ENCODE measurements at regions not wholly inside any gene's neighbourhood (a gene's known extent, or its start where the extent isn't known, plus 50 kb on each side); places are given as distances from the start of the nearest gene placed in this dataset.
"Not testable (repeated sequence)": the region's sequence is repeated elsewhere in the genome, so short reads cannot be mapped to it uniquely, and the experiment has no call there.

DNA sequence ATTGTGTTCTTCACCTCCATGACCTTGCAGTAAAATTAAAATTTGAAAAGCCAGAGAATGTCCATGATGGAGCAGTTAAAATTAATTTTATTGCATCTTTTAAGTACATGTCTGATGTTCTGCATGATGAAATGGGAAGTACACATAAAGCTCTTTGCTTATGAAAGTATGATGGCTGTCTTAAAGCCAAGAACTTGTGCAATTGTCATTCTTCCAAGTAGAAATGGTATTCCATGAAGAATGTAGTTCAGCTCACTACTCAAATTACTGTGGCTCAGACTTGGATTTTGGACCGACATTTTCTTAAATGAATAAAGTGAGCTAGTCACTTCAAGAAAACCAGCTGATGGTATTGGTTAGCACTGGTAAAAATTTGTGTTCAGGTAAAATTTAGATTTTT lies 161.7 kb upstream of the CXCL13 start:
- Mint-ChIP-seq H3K36me3 (ENCODE audit: low read depth) (no peaks in the 10 kb centered on the region), H3K27ac (ENCODE audit: unreplicated experiment) (no peak overlapping the region), H3K9me3 (peaks cover 2% of the 10 kb centered on the region), H3K4me1 (no peaks in the 10 kb centered on the region), H3K4me3 (no peak overlapping the region), H3K27me3 (ENCODE audit: low read depth) (peaks cover 8% of the 10 kb centered on the region)
- DNase-seq (ENCODE audit: low read depth, low spot score) = no peak
- TF ChIP-seq, protein P1, sequence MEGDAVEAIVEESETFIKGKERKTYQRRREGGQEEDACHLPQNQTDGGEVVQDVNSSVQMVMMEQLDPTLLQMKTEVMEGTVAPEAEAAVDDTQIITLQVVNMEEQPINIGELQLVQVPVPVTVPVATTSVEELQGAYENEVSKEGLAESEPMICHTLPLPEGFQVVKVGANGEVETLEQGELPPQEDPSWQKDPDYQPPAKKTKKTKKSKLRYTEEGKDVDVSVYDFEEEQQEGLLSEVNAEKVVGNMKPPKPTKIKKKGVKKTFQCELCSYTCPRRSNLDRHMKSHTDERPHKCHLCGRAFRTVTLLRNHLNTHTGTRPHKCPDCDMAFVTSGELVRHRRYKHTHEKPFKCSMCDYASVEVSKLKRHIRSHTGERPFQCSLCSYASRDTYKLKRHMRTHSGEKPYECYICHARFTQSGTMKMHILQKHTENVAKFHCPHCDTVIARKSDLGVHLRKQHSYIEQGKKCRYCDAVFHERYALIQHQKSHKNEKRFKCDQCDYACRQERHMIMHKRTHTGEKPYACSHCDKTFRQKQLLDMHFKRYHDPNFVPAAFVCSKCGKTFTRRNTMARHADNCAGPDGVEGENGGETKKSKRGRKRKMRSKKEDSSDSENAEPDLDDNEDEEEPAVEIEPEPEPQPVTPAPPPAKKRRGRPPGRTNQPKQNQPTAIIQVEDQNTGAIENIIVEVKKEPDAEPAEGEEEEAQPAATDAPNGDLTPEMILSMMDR (conservative IDR thresholded peaks at IDR 0.05) = no peak

DNA sequence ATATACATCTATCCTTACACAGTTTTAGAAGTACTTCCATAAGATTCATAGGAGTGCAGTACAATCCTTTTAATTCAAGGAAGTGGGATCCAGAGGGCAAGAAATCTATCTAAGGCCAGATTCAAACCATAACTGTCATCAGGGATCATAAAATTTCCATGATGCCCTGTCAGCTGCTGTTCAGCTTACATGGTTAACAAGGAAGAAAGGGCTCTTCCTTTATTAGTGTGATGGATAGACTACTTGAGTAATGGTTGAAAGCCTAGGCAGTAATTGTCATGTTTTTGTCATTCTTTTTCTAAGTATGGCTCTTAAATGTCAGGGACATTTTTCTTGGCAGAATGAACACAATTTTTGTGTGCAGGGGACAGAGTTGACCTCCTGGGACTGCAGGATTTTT lies 159.8 kb upstream of the CXCL13 start:
- Mint-ChIP-seq H3K36me3 (ENCODE audit: low read depth) (no peaks in the 10 kb centered on the region), H3K27ac (ENCODE audit: unreplicated experiment) (no peak overlapping the region), H3K4me3 (no peak overlapping the region), H3K9me3 (peaks cover 2% of the 10 kb centered on the region), H3K4me1 (no peaks in the 10 kb centered on the region), H3K27me3 (ENCODE audit: low read depth) (peaks cover 8% of the 10 kb centered on the region)
- no peak for DNase-seq (ENCODE audit: low read depth, low spot score)
- TF ChIP-seq, protein P1 (conservative IDR thresholded peaks at IDR 0.05) = no peak

DNA sequence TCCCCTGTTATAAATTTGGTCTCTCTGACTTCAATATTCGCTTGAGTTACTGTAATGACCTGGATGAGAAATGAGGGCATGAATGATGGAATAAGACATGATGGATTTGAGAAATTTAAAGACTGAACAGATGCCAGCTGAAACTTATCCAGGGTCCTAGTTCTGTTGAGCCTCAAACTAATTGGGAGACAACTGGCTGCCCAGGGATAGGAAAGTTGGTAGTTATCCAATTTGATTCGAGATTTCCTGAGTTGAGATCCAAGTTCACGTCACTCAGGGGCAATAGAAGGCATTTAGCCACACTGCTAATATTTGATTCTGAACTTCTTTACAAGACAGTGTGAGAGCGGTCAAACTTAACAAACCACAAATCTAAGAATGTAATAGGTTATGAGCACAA lies 159.0 kb upstream of the CXCL13 start:
- H3K4me3 Mint-ChIP-seq = no peak overlapping the region
- peaks cover 2% of the 10 kb centered on the region for H3K9me3 Mint-ChIP-seq
- H3K36me3 Mint-ChIP-seq (ENCODE audit: low read depth) = no peaks in the 10 kb centered on the region
- H3K27me3 Mint-ChIP-seq (ENCODE audit: low read depth) = peaks cover 6% of the 10 kb centered on the region
- H3K4me1 Mint-ChIP-seq = no peaks in the 10 kb centered on the region
- TF ChIP-seq, protein P1 (conservative IDR thresholded peaks at IDR 0.05) = no peak
- DNase-seq (ENCODE audit: low read depth, low spot score) = no peak
- H3K27ac Mint-ChIP-seq (ENCODE audit: unreplicated experiment) = no peak overlapping the region

DNA sequence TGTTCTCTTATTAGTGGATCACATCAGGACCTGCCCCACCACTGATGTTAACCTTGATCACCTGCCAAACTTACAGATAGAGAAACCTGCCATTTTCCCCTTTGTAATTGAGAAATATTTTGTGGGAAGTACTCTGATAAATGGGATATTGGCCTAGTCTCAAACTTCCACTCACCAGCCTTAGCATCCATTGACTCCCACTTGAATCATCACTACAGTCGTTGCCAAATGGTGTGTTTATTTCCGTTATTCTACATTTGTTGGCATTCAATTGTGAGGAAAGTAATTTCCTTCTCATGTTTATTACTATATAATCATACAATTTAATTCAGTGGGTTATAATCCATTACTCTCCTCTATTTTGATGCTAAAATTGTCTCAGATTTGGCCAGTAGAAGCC lies 156.4 kb upstream of the CXCL13 start:
- TF ChIP-seq, protein P1 (conservative IDR thresholded peaks at IDR 0.05) = no peak
- no peak for DNase-seq (ENCODE audit: low read depth, low spot score)
- Mint-ChIP-seq H3K4me3 (no peak overlapping the region), H3K4me1 (no peaks in the 10 kb centered on the region), H3K36me3 (ENCODE audit: low read depth) (no peaks in the 10 kb centered on the region), H3K9me3 (no peaks in the 10 kb centered on the region), H3K27me3 (ENCODE audit: low read depth) (peaks cover 3% of the 10 kb centered on the region), H3K27ac (ENCODE audit: unreplicated experiment) (no peak overlapping the region)

DNA sequence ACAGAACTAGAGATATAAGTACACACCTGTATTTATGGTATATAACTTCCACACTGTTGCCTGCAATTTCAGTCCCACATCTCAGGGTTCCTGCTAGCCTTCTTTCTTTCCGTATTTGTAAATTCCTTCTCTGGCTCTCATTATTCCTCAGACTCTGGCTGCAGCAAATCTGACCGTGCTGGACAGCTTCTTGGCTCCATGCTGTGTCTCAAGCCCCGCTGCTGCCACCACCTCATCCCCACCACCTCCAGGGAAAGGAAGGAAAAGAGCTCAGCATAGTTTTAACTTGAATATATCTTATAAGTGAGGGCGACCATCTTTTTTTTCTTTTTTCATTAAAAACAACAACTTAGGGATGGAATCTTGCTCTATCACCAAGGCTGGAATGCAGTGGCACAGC lies 155.6 kb upstream of the CXCL13 start:
- Mint-ChIP-seq H3K27me3 (ENCODE audit: low read depth) (peaks cover 3% of the 10 kb centered on the region), H3K4me3 (no peak overlapping the region), H3K36me3 (ENCODE audit: low read depth) (no peaks in the 10 kb centered on the region), H3K27ac (ENCODE audit: unreplicated experiment) (no peak overlapping the region), H3K9me3 (no peaks in the 10 kb centered on the region), H3K4me1 (no peaks in the 10 kb centered on the region)
- TF ChIP-seq, protein P1 (conservative IDR thresholded peaks at IDR 0.05) = no peak
- no peak for DNase-seq (ENCODE audit: low read depth, low spot score)

DNA sequence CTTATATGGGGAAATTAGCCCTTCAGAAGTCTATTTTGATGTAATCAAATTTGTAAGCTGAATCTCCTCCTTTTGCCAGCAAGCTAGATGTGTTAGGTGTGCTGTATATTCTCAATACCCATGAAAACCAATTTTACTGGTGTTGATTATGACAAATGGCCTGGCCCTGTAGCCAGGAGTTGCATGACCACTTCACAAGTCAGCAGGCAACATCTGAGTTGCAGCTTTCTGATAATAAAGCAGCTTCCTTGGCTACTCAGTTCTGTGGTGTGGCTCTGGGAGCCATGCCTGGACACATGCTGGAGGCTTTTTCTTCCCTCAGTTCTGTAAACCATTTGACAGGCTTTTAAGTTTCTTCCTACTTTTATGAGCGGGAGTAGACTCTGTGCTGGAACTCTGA lies 154.1 kb upstream of the CXCL13 start:
- Mint-ChIP-seq H3K9me3 (peaks cover 2% of the 10 kb centered on the region), H3K4me1 (no peaks in the 10 kb centered on the region), H3K4me3 (no peak overlapping the region), H3K27ac (ENCODE audit: unreplicated experiment) (no peak overlapping the region), H3K27me3 (ENCODE audit: low read depth) (no peaks in the 10 kb centered on the region), H3K36me3 (ENCODE audit: low read depth) (no peaks in the 10 kb centered on the region)
- no peak for DNase-seq (ENCODE audit: low read depth, low spot score)
- TF ChIP-seq, protein P1 (conservative IDR thresholded peaks at IDR 0.05) = no peak

DNA sequence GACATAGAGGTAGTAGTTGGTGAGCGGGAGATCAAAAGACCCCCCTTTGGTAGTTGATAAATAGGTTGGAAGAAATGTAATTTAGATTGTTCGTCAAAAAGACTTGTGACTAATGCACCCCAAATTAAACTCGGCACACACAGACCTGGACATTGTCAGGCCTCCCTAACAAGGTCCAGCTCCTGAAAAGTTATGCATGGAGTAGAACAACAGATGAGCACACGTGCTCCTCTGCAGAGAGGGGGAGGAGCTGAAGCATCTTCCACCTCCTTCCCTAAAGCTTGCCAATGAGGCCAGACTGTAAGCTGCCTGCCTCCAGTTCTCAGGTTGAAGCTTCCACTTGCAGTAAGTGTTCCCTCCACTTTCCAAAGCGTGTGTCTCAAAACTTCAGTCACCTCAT lies 153.5 kb upstream of the CXCL13 start:
- H3K4me1 Mint-ChIP-seq; DNase-seq (ENCODE audit: low read depth, low spot score); H3K4me3 Mint-ChIP-seq; H3K36me3 Mint-ChIP-seq (ENCODE audit: low read depth); H3K9me3 Mint-ChIP-seq; H3K27ac Mint-ChIP-seq (ENCODE audit: unreplicated experiment); H3K27me3 Mint-ChIP-seq (ENCODE audit: low read depth): not testable (repeated sequence)
